NT2/D1 (cell line): ENCODE measurements at regions not wholly inside any gene's neighbourhood (a gene's known extent, or its start where the extent isn't known, plus 50 kb on each side); places are given as distances from the start of the nearest gene placed in this dataset.

Experiments
- YY1 ChIP-seq: IDR thresholded peaks from 2 replicates; pipeline ENCODE4 v1.6.1; 2011; ENCODE audit not compliant: insufficient read length, insufficient read depth
- ZNF274 ChIP-seq: IDR thresholded peaks from 2 replicates; pipeline ENCODE4 v1.6.1; 2011; ENCODE audit warnings: mild to moderate bottlenecking, low read depth, low read length

DNA sequence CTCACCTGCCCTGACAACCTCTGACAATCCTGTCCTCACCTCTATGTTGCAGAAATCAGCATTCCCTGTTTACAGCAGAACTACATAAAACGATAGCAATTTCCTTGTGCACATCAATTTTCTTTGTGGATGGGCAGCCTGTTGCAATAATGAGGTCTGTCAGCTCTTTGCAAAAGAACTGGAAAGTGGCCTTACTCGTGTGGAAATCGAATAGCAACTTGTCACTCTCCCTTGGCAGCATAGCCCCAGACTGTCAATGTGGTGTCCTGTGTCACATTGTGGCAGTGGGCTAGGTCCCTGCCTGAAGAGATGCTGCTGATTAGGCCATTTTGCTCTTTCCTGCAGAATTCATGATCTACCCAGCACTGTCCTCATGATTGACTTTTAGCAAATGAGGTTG, 531.9 kb downstream of the CCDC85A start:
- no peak for TF ChIP-seq YY1
- no peak for TF ChIP-seq ZNF274
